Activated naive CD8-positive, alpha-beta T cell treated with anti-CD3 and anti-CD28 coated beads for 36 hours (primary cell): ENCODE measurements at regions not wholly inside any gene's neighbourhood (a gene's known extent, or its start where the extent isn't known, plus 50 kb on each side); places are given as distances from the start of the nearest gene placed in this dataset.
A peak's percentile ranks its signal among the peaks of the same experiment; 100 is the strongest.
"Not testable (repeated sequence)": the region's sequence is repeated elsewhere in the genome, so short reads cannot be mapped to it uniquely, and the experiment has no call there.

Experiments used
- DNase-seq: peaks from one replicate; pipeline ENCODE4 v3.0.0; 2021
- H3K27ac Mint-ChIP-seq: one replicate; pipeline ENCODE4 v1.8.0; 2022; ENCODE audit warnings: mild to moderate bottlenecking, moderate library complexity, mixed read lengths
- H3K27me3 Mint-ChIP-seq: one replicate; pipeline ENCODE4 v1.8.0; 2022; ENCODE audit warnings: mild to moderate bottlenecking, mixed read lengths
- H3K36me3 Mint-ChIP-seq: one replicate; pipeline ENCODE4 v1.8.0; 2021; ENCODE audit warnings: mild to moderate bottlenecking, mixed read lengths
- H3K4me1 Mint-ChIP-seq: one replicate; pipeline ENCODE4 v1.8.0; 2021; ENCODE audit warnings: mixed read lengths
- H3K4me3 Mint-ChIP-seq: one replicate; pipeline ENCODE4 v1.8.0; 2022; ENCODE audit warnings: mild to moderate bottlenecking, moderate library complexity, mixed read lengths
- H3K9me3 Mint-ChIP-seq: one replicate; pipeline ENCODE4 v1.8.0; 2022; ENCODE audit warnings: mixed read lengths

GRCh38 chrX:109889289-109890006, 113.5 kb upstream of the TMEM164 start:
- Mint-ChIP-seq H3K9me3 (no peaks in the 10 kb centered on the region), H3K36me3 (no peaks in the 10 kb centered on the region), H3K27me3 (no peaks in the 10 kb centered on the region), H3K4me3 (no peak overlapping the region), H3K4me1 (peaks cover 2% of the 10 kb centered on the region), H3K27ac (no peak overlapping the region)
- no peak for DNase-seq

GRCh38 chrX:109890300-109890699, 112.6 kb upstream of the TMEM164 start:
- no peaks in the 10 kb centered on the region for H3K9me3 Mint-ChIP-seq
- no peak overlapping the region for H3K4me3 Mint-ChIP-seq
- no peak overlapping the region for H3K27ac Mint-ChIP-seq
- DNase-seq = no peak
- H3K4me1 Mint-ChIP-seq = peaks cover 2% of the 10 kb centered on the region
- no peaks in the 10 kb centered on the region for H3K36me3 Mint-ChIP-seq
- H3K27me3 Mint-ChIP-seq = no peaks in the 10 kb centered on the region

- H3K27me3 Mint-ChIP-seq = no peaks in the 10 kb centered on the region
- H3K4me1 Mint-ChIP-seq = peaks cover 2% of the 10 kb centered on the region
- H3K4me3 Mint-ChIP-seq = no peak overlapping the region
- peak; percentile 20 for DNase-seq
- H3K27ac Mint-ChIP-seq = no peak overlapping the region
- no peaks in the 10 kb centered on the region for H3K9me3 Mint-ChIP-seq
- H3K36me3 Mint-ChIP-seq = no peaks in the 10 kb centered on the region
These were observed 111.9 kb upstream of the TMEM164 start for GRCh38 chrX:109890910-109891502.

DNA sequence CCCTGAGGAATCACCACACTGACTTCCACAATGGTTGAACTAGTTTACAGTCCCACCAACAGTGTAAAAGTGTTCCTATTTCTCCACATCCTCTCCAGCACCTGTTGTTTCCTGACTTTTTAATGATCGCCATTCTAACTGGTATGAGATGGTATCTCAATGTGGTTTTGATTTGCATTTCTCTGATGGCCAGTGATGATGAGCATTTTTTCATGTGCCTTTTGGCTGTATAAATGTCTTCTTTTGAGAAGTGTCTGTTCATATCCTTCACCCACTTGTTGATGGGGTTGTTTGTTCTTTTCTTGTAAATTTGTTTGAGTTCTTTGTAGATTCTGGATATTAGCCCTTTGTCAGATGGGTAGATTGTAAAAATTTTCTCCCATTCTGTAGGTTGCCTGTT, 106.9 kb upstream of the TMEM164 start:
- H3K9me3 Mint-ChIP-seq, H3K27ac Mint-ChIP-seq, H3K4me3 Mint-ChIP-seq, H3K4me1 Mint-ChIP-seq, DNase-seq, H3K27me3 Mint-ChIP-seq, H3K36me3 Mint-ChIP-seq: not testable (repeated sequence)

DNA sequence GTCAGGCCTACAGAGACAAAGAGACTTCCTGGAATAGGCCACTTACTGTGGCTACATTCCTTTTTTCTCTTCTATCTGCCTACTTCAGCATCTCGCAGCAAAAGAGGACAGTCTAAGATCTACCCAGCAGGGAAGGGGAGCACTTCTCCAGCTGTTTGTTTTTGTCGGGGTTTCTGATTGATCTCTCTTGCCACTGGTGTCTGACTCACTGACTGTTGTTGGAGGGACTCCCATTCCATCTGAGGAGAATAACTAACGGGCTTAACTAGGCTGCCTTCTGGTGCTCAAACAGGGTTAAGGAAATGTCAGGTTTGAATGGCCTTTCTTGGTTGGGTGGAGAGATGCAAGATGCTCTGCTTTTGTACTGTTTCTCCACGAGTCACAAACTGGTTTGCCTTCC, 100.2 kb upstream of the TMEM164 start:
- DNase-seq = no peak
- H3K27me3 Mint-ChIP-seq = no peaks in the 10 kb centered on the region
- H3K36me3 Mint-ChIP-seq = no peaks in the 10 kb centered on the region
- no peak overlapping the region for H3K27ac Mint-ChIP-seq
- no peaks in the 10 kb centered on the region for H3K4me1 Mint-ChIP-seq
- peaks cover 3% of the 10 kb centered on the region for H3K9me3 Mint-ChIP-seq
- no peak overlapping the region for H3K4me3 Mint-ChIP-seq

DNA sequence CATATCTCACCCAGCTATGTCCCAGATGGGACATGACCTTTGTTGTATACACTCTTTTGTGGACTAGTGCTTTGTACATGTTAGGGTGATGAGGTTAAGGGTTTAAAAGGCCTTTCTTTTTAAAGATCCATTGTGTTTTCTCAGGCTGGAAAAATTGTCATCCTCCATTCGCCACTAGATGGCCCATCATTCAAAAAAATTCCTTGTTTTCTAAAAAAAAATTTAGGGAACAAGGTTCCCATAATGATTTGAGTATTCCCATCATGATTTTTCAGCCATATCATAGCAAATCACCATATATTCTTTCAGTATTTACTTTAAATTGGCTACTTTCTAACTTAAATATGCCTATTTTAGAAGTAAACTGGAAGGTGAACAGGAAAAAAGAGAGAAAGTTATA, 91.9 kb upstream of the TMEM164 start:
- Mint-ChIP-seq H3K27ac (no peak overlapping the region), H3K9me3 (no peaks in the 10 kb centered on the region), H3K27me3 (no peaks in the 10 kb centered on the region)

DNA sequence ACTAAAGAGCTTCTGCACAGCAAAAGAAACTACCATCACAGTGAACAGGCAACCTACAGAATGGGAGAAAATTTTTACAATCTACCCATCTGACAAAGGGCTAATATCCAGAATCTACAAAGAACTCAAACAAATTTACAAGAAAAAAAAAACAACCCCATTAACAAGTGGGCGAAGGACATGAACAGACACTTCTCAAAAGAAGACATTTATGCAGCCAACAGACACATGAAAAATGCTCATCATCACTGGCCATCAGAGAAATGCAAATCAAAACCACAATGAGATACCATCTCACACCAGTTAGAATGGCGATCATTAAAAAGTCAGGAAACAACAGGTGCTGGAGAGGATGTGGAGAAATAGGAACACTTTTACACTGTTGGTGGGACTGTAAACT, 89.9 kb upstream of the TMEM164 start:
- DNase-seq, H3K9me3 Mint-ChIP-seq, H3K4me3 Mint-ChIP-seq, H3K27ac Mint-ChIP-seq, H3K36me3 Mint-ChIP-seq, H3K27me3 Mint-ChIP-seq, H3K4me1 Mint-ChIP-seq: not testable (repeated sequence)

More for the DNA sequence above, 91.9 kb upstream of the TMEM164 start:
- DNase-seq = no peak
- no peaks in the 10 kb centered on the region for H3K4me1 Mint-ChIP-seq
- no peaks in the 10 kb centered on the region for H3K36me3 Mint-ChIP-seq
- no peak overlapping the region for H3K4me3 Mint-ChIP-seq

GRCh38 chrX:109914114-109914849, 88.6 kb upstream of the TMEM164 start:
- Mint-ChIP-seq H3K36me3 (no peaks in the 10 kb centered on the region), H3K4me1 (no peaks in the 10 kb centered on the region), H3K27me3 (no peaks in the 10 kb centered on the region), H3K27ac (no peak overlapping the region), H3K9me3 (no peaks in the 10 kb centered on the region), H3K4me3 (no peak overlapping the region)
- no peak for DNase-seq

DNA sequence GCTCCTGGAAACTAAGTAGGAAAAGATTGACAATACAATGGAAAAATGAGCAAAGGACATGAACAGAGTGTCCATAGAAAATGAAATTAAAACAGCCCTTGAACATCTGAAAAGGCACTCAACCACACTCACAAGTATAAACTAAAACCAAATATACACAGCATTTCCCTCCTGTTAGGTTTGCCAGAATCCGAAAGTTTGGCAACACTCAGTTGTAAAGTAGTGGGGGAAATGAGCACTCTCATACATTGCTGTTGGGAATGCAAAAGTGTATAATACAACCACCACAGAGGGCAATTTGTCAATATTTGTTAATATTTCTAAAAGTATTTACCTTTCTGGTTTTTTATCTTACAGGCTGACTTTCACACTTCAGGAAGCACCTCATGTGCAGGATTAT, 84.2 kb upstream of the TMEM164 start:
- Mint-ChIP-seq H3K4me1 (no peaks in the 10 kb centered on the region), H3K27me3 (peaks cover 4% of the 10 kb centered on the region), H3K9me3 (no peaks in the 10 kb centered on the region), H3K36me3 (no peaks in the 10 kb centered on the region), H3K27ac (no peak overlapping the region), H3K4me3 (no peak overlapping the region)
- no peak for DNase-seq

DNA sequence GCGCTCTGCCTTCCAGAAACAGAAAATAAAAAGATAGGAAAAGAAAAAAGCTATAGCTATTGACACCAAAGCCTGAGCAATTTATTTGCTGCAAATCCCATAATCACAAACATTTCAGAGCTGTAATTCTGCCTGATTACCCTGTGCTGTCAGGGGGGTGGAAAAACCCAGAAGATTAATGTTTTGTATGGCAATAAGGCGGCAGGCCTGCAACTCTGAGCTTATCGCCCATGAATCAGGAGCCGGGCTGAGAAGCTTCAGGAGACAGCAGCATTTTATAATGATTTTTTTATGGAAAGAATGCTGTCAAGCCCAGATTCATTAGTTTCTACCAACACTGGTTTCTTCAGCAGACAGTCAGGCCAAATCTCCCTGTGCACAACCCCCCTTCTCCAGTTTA, 82.6 kb upstream of the TMEM164 start:
- Mint-ChIP-seq H3K9me3 (no peaks in the 10 kb centered on the region), H3K27me3 (peaks cover 4% of the 10 kb centered on the region), H3K36me3 (no peaks in the 10 kb centered on the region), H3K4me3 (no peak overlapping the region), H3K4me1 (no peaks in the 10 kb centered on the region), H3K27ac (no peak overlapping the region)
- DNase-seq = no peak

DNA sequence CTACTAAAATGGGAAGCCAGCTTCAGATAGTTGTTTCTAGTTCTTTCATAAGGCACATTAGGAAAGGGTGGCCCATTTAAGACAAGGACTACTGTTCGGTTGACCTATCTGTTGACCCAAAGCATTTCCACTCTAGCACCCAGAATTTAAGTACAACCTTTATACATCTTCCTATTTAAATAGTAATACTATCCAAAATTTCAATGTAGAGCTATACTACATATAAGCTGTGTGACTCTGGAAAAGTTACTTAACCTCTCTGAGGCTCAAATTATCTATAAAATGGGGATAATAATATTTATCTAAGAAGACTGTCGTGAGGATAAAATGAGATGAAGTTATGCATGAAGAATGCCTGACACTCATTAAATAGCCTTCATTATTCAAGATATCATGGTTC, 82.0 kb upstream of the TMEM164 start:
- no peaks in the 10 kb centered on the region for H3K36me3 Mint-ChIP-seq
- H3K9me3 Mint-ChIP-seq = no peaks in the 10 kb centered on the region
- H3K27ac Mint-ChIP-seq = no peak overlapping the region
- H3K4me3 Mint-ChIP-seq = no peak overlapping the region
- no peaks in the 10 kb centered on the region for H3K4me1 Mint-ChIP-seq
- H3K27me3 Mint-ChIP-seq = peaks cover 4% of the 10 kb centered on the region
- no peak for DNase-seq

DNA sequence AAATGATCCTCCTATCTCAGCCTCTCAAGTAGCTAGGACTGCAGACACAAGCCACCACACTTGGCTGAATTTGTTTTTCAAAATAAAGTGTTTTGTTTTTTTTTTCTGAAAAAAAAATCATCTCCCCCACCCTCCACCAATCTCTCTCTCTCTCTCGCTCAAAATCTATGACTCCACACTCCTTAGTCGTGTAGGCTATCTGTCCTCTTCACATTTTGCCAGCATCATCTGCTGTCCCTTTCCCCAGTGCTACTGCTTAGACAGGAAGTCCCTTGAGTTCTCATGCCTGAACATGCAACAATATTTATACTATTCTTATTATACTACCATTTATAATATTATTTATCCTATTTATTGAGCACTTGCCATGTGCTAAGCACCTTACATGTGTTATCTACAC, 80.7 kb upstream of the TMEM164 start:
- no peaks in the 10 kb centered on the region for H3K9me3 Mint-ChIP-seq
- no peak for DNase-seq
- no peaks in the 10 kb centered on the region for H3K4me1 Mint-ChIP-seq
- peaks cover 4% of the 10 kb centered on the region for H3K27me3 Mint-ChIP-seq
- no peaks in the 10 kb centered on the region for H3K36me3 Mint-ChIP-seq
- H3K4me3 Mint-ChIP-seq = no peak overlapping the region
- H3K27ac Mint-ChIP-seq = no peak overlapping the region

GRCh38 chrX:109925003-109925402, 77.9 kb upstream of the TMEM164 start:
- not testable (repeated sequence) for H3K4me1 Mint-ChIP-seq, H3K27me3 Mint-ChIP-seq, H3K9me3 Mint-ChIP-seq, H3K27ac Mint-ChIP-seq, H3K36me3 Mint-ChIP-seq, H3K4me3 Mint-ChIP-seq, DNase-seq

DNA sequence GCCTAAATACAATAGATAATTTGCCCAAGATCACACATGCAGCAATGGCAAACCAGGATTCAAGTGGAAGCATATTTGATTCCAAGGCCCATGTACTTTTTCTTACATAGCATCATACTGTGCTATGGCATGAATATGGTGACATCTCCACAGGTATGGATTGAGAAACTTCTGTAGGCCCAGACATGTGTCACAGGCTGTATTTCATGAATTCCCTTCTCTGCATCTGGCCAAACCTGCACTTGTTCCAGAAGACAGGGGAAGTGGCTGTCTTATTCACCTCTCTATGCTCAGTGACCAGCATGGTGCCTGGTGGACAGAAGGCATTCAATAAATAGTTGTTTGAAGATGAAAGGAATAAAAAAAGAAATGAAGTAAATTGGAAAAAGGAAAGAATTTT, 77.3 kb upstream of the TMEM164 start:
- no peak overlapping the region for H3K4me3 Mint-ChIP-seq
- no peaks in the 10 kb centered on the region for H3K4me1 Mint-ChIP-seq
- DNase-seq = no peak
- no peaks in the 10 kb centered on the region for H3K36me3 Mint-ChIP-seq
- no peaks in the 10 kb centered on the region for H3K9me3 Mint-ChIP-seq
- H3K27me3 Mint-ChIP-seq = peaks cover 4% of the 10 kb centered on the region
- H3K27ac Mint-ChIP-seq = no peak overlapping the region

GRCh38 chrX:109926118-109926517, 76.8 kb upstream of the TMEM164 start:
- Mint-ChIP-seq H3K27ac (no peak overlapping the region), H3K4me3 (no peak overlapping the region), H3K4me1 (no peaks in the 10 kb centered on the region), H3K36me3 (no peaks in the 10 kb centered on the region), H3K9me3 (no peaks in the 10 kb centered on the region), H3K27me3 (peaks cover 4% of the 10 kb centered on the region)
- DNase-seq = no peak
